NOMO-1 (cell line): ENCODE measurements at regions not wholly inside any gene's neighbourhood (a gene's known extent, or its start where the extent isn't known, plus 50 kb on each side); places are given as distances from the start of the nearest gene placed in this dataset.
"Not testable (repeated sequence)": the region's sequence is repeated elsewhere in the genome, so short reads cannot be mapped to it uniquely, and the experiment has no call there.

Experiments
- DNase-seq, 2 experiments: peaks; one replicate each; lab custom pipeline; 2025; ENCODE audit not compliant: unreplicated experiment in 2 of 2; lab: John Stamatoyannopoulos, UW

DNA sequence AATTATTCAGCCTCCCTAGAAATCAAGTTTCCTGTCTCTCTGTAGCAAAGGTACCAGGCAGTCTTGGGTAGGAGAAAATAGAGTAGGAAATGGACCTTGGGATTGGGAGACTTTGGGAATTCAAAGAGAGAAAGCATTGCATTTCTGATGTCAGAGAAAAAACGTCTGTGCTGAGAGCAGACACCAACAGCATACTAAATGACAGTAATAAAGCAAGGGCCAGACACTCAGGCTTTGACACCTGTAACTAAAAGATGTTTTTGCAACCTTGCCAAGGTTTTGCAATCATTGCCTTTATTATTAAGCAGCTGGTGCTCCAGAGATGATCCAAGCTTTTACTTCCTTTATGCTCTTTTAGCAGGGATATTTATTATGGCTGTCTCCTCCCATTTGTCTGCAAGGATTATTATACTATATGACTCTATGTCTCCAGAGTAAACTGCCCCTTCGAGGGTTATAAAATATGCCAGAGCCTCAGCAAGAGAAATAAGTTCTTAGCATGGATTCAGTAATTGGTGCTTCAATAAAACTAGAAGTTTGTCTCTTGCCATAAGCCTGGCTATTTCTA is 85.2 kb upstream of the GRAMD1B start:
- DNase-seq = no peak

- not testable (repeated sequence) for DNase-seq
Observed at GRCh38 chr11:123344188-123344587, 85.9 kb upstream of the GRAMD1B start.

DNA sequence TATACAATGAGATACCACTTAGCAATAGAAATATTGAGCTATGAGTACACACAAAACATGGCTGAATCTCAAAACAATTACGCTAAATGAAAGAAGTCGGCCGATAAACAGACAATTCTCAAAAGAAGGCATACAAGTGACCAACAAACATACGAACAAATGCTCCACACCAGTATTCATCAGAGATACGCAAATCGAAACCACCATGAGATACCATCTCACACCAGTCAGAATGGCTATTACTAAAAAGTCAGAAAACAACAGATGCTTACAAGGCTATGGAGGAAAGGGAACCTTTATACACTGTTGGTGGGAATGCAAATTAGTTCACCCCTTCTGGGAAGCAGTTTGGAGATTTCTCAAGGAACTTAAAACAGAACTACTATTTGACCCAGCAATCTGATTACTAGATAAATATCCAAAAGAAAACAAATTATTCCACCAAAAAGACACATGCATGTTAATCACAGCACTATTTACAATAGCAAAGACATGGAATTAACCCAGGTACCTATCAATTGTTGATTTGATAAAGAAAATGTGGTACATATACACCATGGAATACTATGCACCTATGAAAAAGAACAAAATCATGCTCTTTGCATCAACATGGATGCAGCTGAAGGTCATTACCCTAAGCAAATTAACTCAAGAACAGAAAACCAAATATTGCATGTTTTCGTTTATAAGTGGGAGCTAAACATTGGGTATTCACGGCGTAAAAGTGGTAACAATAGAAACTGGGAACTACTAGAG is 90.9 kb upstream of the GRAMD1B start:
- no peak for DNase-seq

DNA sequence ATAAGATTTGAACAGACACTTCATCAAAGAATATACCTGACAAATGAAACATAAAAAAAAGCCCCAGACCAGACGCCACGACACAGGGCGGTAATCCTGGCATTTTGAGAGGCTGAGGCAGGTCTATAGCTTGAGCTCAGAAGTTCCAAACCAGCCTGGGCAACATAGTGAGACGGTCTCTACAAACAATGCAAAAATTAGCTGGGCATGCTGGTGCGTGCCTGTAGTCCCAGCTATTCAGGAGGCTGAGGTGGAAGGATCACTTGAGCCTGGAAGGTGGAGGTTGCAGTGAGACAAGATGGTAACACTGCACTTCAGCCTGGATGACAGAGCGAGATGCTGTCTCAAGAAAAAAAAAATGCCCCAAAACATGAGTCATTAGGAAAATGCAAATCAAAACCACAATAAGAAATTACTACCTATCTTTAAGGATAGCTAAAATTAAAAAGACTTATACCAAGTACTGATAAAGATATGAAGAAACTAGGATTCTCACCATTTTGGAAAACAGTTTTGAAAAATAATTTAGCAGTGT is 91.7 kb upstream of the GRAMD1B start:
- DNase-seq = no peak

DNA sequence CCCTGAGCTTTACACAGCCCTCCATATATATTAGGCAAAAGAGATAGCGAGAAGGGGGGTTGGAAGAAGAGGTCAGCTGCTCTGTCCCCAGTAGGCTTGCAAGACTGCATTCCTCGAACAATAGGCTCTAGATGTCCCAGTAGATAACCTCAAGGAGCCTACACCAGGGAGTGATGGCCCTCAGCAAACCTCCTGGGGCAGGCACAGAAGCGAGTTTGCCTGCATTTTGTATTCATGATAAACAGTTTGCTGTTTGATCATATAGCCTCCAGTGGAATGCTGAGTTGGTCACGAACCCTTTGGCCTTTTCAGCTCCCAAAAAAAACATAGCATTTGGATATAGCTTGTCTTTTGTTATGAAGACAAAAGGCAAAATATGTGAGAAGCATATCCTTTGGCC is 95.1 kb upstream of the GRAMD1B start:
- no peak for DNase-seq

GRCh38 chr11:123332577-123332976 is 97.5 kb upstream of the GRAMD1B start:
- not testable (repeated sequence) for DNase-seq

DNA sequence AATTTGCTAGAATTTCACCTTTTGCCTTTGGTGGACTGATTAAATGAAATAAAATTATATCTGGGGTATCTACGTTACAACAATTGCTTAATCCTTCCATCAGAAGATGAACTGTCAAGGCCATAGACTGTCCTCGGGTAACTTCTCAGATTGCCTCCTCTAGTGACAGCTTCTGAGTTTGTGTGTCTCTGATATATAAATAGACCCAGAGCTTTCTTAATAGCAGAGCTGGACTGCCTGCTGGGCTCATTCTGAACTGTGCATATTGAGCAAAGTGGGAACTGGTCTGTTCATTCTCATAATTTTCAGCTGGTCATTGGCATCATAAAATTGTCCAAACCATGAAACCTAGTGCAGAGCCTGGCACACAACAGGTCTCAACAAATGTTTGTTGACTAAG is 99.1 kb upstream of the GRAMD1B start:
- peak; percentile 22 to 71 for DNase-seq

- no peak for DNase-seq
Observed at GRCh38 chr11:123330471-123330870, 99.6 kb upstream of the GRAMD1B start.

DNA sequence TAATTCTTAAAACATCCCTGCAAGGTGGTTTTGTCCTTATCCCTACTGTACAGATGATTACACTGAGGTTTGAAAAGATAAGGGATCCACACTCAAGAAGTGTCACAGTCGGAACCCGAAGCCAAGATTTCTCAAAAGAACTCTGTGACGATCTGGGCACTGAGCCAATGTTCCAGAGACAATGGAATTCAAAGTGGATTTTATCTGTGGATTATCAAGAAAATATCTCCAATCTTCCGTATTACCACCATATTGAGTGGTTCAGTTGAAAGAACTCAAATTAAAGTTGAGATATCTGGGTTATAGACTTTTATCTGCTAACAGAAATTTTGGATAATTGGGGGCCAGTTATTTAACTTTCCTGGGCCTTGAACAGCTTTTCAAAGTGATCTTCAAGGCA is 100.0 kb upstream of the GRAMD1B start:
- DNase-seq = no peak

DNA sequence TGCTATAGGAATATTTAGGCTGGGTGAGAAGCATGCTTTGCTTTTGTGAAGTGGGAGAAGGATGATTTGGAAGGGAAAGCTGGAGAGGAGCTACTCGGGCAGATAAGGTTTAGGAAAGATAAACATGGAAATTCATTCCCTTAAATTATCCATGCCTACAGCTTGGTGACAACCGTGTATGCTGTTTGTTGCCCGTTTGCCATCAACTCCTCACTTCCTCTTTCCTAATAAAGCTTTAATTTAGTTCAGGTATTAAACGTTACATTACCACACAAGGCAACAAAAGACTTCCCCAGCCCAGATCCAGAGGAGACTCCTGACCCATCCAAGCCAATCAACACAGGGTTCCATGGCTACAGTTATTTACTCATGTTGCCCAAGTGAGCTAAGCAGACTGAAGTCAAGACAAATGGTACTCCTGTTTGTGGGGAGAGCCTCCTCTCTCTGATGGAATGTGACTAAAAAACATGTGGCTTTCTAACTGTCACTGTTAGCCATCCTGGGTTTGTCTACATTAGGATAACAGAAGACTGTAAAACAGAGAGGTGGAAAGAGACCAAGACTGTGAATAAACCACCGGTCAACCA is 101.7 kb upstream of the GRAMD1B start:
- peak; percentile 38 to 45 for DNase-seq

DNA sequence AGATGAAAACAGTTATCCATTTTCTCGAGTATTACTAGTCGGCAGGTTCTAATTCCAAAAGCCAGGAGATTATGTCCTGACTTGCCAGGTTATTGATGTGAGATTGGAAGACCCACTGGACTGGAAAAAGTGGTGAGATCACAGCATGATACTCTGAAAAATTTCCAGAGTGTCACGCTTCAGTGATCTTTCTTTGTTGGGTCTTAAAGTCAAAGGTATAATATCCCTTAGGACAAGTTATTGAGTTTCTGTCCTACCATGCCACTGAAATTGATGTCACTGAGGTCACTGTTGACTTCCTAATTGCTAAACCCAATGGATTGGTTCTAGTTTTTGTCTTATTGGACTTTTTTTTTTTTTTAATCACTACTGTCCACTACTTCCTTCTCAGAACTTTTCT is 104.5 kb upstream of the GRAMD1B start:
- DNase-seq = no peak

GRCh38 chr11:123323568-123323967 is 106.5 kb upstream of the GRAMD1B start:
- no peak for DNase-seq

DNA sequence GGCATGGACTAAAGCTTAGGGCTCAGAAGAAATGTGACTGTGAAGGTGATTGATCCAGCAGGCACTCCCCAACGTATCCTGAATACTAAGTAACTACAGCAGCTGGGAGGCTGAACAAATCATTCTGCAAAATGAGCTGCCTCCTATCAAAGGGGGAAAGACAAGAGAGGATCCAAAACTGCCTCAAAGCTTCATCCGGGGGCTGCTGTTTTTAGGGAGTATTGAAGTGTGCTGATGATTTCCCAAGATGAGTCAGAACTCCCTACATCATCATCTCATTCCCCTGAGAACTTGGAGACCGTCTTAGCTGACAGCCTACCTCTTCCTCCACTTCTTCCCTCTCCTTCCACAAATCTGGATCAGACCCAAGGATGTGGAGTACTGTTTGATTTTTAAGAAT is 108.4 kb upstream of the GRAMD1B start:
- no peak for DNase-seq

DNA sequence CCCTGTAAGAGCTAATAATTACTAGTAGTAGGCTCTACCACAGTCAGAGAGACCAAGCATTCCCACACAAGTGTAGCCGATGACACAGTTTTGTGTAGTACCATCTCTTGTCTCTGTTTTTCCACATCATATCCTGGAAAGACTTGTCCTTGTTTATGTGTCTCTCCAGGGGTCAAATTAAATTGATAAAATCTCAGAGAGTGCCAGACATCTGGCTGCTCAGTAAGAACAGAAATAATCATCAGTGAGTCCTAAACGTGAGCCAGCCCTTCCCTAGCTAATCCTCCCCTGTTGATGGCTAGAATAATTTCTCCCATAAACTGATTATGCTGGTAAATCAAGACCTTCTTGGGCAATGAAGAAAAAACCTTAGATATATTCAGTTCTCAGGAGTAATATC is 111.4 kb upstream of the GRAMD1B start:
- DNase-seq = no peak

DNA sequence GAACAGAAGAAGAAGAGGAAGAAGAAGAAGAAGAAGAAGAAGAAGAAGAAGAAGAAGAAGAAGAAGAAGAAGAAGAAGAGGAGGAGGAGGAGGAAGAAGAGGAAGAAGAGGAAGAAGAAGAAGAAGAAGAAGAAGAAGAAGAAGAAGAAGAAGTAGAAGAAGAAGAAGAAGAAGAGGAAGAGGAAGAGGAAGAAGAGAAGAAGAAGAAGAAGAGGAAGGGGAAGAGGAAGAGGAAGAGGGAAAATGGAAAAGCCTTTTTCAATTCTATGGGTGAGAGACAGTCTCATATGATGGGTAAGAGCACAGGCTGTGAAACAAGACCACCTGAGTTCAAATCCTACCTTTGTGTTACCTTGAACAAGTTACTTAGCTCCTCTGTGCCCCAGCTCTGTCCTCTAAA is 111.9 kb upstream of the GRAMD1B start:
- DNase-seq = not testable (repeated sequence)

DNA sequence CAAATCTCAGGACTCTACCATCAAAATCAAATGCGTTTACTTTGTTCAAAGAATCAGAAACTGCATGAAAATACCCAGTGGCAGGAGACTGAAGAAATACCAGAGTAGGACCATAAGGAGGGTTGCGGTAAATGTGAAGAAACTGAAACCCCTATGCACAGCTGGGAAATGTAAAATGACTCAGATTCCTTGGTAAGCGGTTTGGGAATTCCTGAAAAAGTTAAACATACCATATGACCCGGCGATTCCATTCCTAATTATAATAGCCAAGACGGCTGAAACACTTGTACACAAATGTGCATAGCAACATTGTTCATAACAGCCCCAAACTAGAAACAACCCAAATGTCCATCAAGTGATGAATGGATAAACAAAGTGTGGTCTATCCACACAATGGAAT is 114.1 kb upstream of the GRAMD1B start:
- DNase-seq = no peak

DNA sequence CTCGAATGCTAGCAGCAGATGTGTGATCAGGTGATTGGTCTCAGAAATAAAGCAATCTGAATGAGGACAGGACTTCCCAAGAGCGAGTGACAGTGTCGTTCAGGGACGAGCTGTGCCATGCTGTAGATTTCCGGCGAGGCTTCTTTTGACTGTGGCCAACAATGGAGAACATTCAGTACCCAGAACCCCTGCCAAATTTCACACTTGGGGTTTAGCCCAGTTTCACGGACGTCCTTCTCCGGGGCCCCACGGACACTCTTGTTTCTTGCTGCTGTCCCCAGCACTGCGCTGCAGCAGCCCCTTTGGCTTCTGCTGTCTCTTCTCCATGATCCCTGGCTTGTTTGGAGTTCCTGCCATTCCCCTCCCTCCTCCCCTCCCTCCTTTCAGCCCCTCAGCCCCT is 115.1 kb upstream of the GRAMD1B start:
- DNase-seq = no peak

DNA sequence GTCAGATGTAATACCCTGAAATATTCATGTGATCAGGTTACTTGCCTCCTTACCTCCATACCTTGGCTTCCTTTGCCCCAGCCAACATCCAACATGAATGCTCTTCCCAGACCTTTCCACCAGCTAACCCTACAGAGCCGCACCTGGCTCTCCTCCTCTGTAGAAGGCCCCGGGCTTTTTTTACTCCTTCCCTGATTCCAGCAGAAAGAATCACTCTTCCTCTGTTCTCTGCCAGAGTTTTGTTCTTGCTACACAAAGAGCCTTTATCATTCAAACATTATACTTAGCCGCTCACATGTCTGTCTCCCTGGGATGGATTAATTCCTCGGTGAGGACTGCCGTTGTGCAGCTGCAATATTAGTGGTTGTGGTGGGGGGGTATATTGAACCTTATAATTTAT is 116.8 kb upstream of the GRAMD1B start:
- DNase-seq = no peak

DNA sequence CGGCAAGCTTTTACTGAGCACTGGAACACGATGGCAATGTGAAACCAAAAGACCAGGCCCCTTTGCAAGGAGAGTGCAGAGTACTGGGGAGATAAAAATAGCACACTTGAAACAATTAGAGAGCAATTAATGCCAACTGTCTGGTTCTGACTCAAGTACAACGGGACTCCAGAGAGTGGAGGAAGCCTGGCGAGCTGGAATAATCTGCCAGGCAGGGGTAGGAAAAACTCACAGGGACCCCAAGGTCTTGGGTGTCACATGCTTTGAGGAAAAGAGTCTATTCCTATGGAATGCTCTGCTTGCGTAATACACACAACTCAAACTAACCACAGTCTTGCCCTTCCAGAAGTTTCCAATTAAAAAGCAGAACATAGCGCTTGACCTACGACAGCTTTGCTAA is 113.0 kb upstream of the CLMP start:
- peak; percentile 60 to 88 for DNase-seq

DNA sequence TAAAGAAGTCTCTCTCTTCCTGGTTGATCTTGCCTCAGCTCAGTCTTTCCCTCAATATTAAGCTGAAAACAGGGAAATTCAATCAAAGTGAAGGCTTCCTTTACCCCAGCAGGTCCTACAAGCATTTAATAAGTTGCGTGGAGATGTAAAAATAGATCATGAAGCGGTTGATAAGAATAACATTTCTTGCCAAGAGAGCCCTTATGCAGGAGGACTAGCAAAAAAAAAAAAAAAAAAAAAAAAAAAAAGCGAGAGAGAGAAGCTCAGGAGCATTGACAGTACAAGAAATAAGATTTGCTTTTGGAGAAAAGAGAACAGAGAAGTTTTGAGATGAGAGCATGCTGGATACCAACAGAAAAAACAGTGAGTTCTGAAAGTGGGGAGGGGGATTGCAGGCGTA is 112.2 kb upstream of the CLMP start:
- no peak for DNase-seq

DNA sequence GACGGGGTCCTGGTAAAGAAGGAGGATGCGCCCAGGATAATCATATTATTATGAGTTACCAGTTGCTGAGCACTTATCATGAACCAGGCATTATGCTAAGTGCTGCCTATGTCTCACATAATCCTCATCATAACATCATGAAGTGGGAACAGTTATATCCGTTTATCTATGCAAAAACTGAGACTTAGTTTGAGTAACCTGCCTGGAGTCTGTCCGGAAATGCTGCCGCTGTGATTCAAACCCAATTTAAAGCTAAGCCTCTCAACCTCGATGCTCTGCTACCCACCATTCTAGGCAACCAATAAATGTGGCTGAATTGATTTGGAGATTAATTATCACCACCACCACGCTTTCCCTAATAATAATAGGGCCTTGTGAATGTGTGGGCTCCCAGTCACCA is 111.5 kb upstream of the CLMP start:
- no peak for DNase-seq
